Caco-2 (cell line): ENCODE measurements at regions not wholly inside any gene's neighbourhood (a gene's known extent, or its start where the extent isn't known, plus 50 kb on each side); places are given as distances from the start of the nearest gene placed in this dataset.

ENCODE experiments used
- BruUV-seq: library from RNA; stranded (reverse); fragments of 400-500 nt; replicated peaks from 2 replicates; lab custom pipeline; 2021; lab: Mats Ljungman, UMichigan
- CTCF ChIA-PET: fragments of 300-600 bp; sonication (Branson Sonifier 250); formaldehyde crosslinking; loops from one replicate; lab custom pipeline; 2022; ENCODE audit warnings: antibody characterized with exemption; lab: Charles Lee
- POLR2A ChIA-PET: fragments of 300-600 bp; sonication (Branson Sonifier 250); formaldehyde crosslinking; loops from one replicate; lab custom pipeline; 2022; ENCODE audit warnings: antibody characterized with exemption; lab: Charles Lee
- DNase-seq, 2 experiments: peaks; one replicate each; pipeline versions ENCODE4 v3.0.0 to v3.0.0-alpha.2; 2020 to 2022
- H3K27me3 ChIP-seq: replicated peaks from 2 replicates; pipeline ENCODE4 v1.6.0; 2011; ENCODE audit warnings: low read length; ENCODE audit not compliant: control insufficient read depth, insufficient read depth
- H3K36me3 ChIP-seq: 2 replicates; pipeline ENCODE4 v1.5.1; 2011; ENCODE audit warnings: low read length; ENCODE audit not compliant: control insufficient read depth, insufficient read depth
- H3K4me1 ChIP-seq: fragments of 250-450 bp; sonication (Bioruptor Pico); 2 replicates; pipeline ENCODE4 v1.5.1; 2020; ENCODE audit warnings: mild to moderate bottlenecking
- H3K4me3 ChIP-seq: 2 replicates; pipeline ENCODE4 v1.5.1; 2011; ENCODE audit warnings: low read depth, mild to moderate bottlenecking, control low read depth, low read length
- H3K9me3 ChIP-seq: fragments of 250-450 bp; sonication (Bioruptor Pico); 2 replicates; pipeline ENCODE4 v1.5.1; 2020; ENCODE audit warnings: mild to moderate bottlenecking, moderate library complexity
- H3K27ac Mint-ChIP-seq: one replicate; pipeline ENCODE4 v1.8.0; 2022; ENCODE audit warnings: mixed read lengths; ENCODE audit not compliant: unreplicated experiment
- H3K27me3 Mint-ChIP-seq: one replicate; pipeline ENCODE4 v1.8.0; 2022; ENCODE audit warnings: mixed read lengths; ENCODE audit not compliant: insufficient read depth, unreplicated experiment
- H3K36me3 Mint-ChIP-seq: one replicate; pipeline ENCODE4 v1.8.0; 2022; ENCODE audit warnings: mild to moderate bottlenecking, mixed read lengths; ENCODE audit not compliant: insufficient read depth, unreplicated experiment
- H3K4me1 Mint-ChIP-seq: one replicate; pipeline ENCODE4 v1.8.0; 2022; ENCODE audit warnings: low read depth, mixed read lengths; ENCODE audit not compliant: unreplicated experiment
- H3K4me3 Mint-ChIP-seq: one replicate; pipeline ENCODE4 v1.8.0; 2022; ENCODE audit warnings: mild to moderate bottlenecking, moderate library complexity, mixed read lengths; ENCODE audit not compliant: unreplicated experiment
- H3K9me3 Mint-ChIP-seq: one replicate; pipeline ENCODE4 v1.8.0; 2022; ENCODE audit warnings: mixed read lengths; ENCODE audit not compliant: unreplicated experiment
- CTCF ChIP-seq, 2 experiments: fragments of 200-600 bp in 1 of 2; IDR thresholded peaks; 1 replicate in 1 of 2; 2 replicates in 1 of 2; pipeline versions ENCODE4 v1.5.1 to v1.8.0; 2011 to 2022; ENCODE audit warnings: antibody characterized with exemption in 1 of 2, control low read depth in 1 of 2, inconsistent platforms in 1 of 2, low read depth in 1 of 2, low read length in 1 of 2, mild to moderate bottlenecking in 1 of 2, moderate library complexity in 1 of 2; ENCODE audit not compliant: insufficient read depth in 1 of 2, severe bottlenecking in 1 of 2, unreplicated experiment in 1 of 2
- intact Hi-C: fragments of 100-400 bp; cut with micrococcal nuclease; formaldehyde crosslinking; loops from one replicate; pipeline ENCODE4 v1.10.0; 2022; ENCODE audit not compliant: unreplicated experiment

- CTCF ChIA-PET: no interaction called here
Observed at GRCh38 chr10:28883741-28884423, 206.6 kb downstream of the BAMBI start.

GRCh38 chr10:28890121-28890950 lies 213.0 kb downstream of the BAMBI start:
- Histone ChIP-seq H3K36me3 (no peaks in the 10 kb centered on the region), H3K27me3 (no peaks in the 10 kb centered on the region), H3K9me3 (no peaks in the 10 kb centered on the region), H3K4me1 (no peaks in the 10 kb centered on the region; the same call in 1 of the 2 replicates), H3K4me3 (no peak overlapping the region)
- H3K27ac Mint-ChIP-seq: peak overlapping the region; percentile 53
- no peak overlapping the region for H3K4me3 Mint-ChIP-seq
- no peaks in the 10 kb centered on the region for H3K9me3 Mint-ChIP-seq
- ChIA-PET CTCF (no interaction called here), POLR2A (no interaction called here)
- TF ChIP-seq CTCF (IDR thresholded peaks at IDR 0.05; ENCODE audit: insufficient read depth in 1 of 2, low read depth in 1 of 2, low read length in 1 of 2, severe bottlenecking in 1 of 2, unreplicated experiment in 1 of 2): no peak
- intact Hi-C loops: no loop called here
- BruUV-seq: no TSS peak
- no peaks in the 10 kb centered on the region for H3K27me3 Mint-ChIP-seq
- H3K4me1 Mint-ChIP-seq: peaks cover 9% of the 10 kb centered on the region
- DNase-seq: no peak
- no peaks in the 10 kb centered on the region for H3K36me3 Mint-ChIP-seq

More at GRCh38 chr10:28883741-28884423, 206.6 kb downstream of the BAMBI start:
- Mint-ChIP-seq H3K27ac (peak overlapping the region; percentile 35), H3K36me3 (no peaks in the 10 kb centered on the region), H3K4me1 (peaks cover 52% of the 10 kb centered on the region), H3K27me3 (no peaks in the 10 kb centered on the region), H3K9me3 (no peaks in the 10 kb centered on the region), H3K4me3 (no peak overlapping the region)
- no TSS peak for BruUV-seq
- peaks cover 44% of the 10 kb centered on the region for H3K4me1 ChIP-seq
- H3K4me3 ChIP-seq: no peak overlapping the region
- DNase-seq: no peak
- TF ChIP-seq CTCF (IDR thresholded peaks at IDR 0.05; ENCODE audit: insufficient read depth in 1 of 2, low read depth in 1 of 2, low read length in 1 of 2, severe bottlenecking in 1 of 2, unreplicated experiment in 1 of 2): no peak
- H3K9me3 ChIP-seq: 0 out of 2 replicates have a peak, but pooled peaks cover 2% of the 10 kb centered on the region
- no peaks in the 10 kb centered on the region for H3K27me3 ChIP-seq
- H3K36me3 ChIP-seq: no peaks in the 10 kb centered on the region; the same call in 1 of the 2 replicates
- intact Hi-C loops: loop anchor here (1.0 to 10.0 kb wide), 7 partner anchors 21 to 248 kb away; no protein-coding TSS in a partner anchor
- POLR2A ChIA-PET: no interaction called here

GRCh38 chr10:28891058-28891713 lies 213.9 kb downstream of the BAMBI start:
- no peak overlapping the region for H3K4me3 ChIP-seq
- H3K4me1 ChIP-seq: no peaks in the 10 kb centered on the region
- no peaks in the 10 kb centered on the region for H3K36me3 ChIP-seq
- no peaks in the 10 kb centered on the region for H3K27me3 ChIP-seq
- BruUV-seq: no TSS peak
- H3K4me1 Mint-ChIP-seq: peaks cover 5% of the 10 kb centered on the region
- ChIA-PET CTCF (no interaction called here), POLR2A (no interaction called here)
- no peaks in the 10 kb centered on the region for H3K9me3 Mint-ChIP-seq
- DNase-seq: no peak
- H3K27me3 Mint-ChIP-seq: no peaks in the 10 kb centered on the region
- intact Hi-C loops: no loop called here
- no peak overlapping the region for H3K4me3 Mint-ChIP-seq
- TF ChIP-seq CTCF (IDR thresholded peaks at IDR 0.05; ENCODE audit: insufficient read depth in 1 of 2, low read depth in 1 of 2, low read length in 1 of 2, severe bottlenecking in 1 of 2, unreplicated experiment in 1 of 2): no peak
- peak overlapping the region; percentile 53 for H3K27ac Mint-ChIP-seq
- no peaks in the 10 kb centered on the region for H3K36me3 Mint-ChIP-seq
- no peaks in the 10 kb centered on the region for H3K9me3 ChIP-seq
